ENCODE measurements at regions not wholly inside any gene's neighbourhood (a gene's known extent, or its start where the extent isn't known, plus 50 kb on each side); places are given as distances from the start of the nearest gene placed in this dataset.
"Not testable (repeated sequence)": the region's sequence is repeated elsewhere in the genome, so short reads cannot be mapped to it uniquely, and the experiment has no call there.

- DNase-seq (ENCODE audit: extremely low spot score, insufficient read length, low read depth); FAIRE-seq: not testable (repeated sequence)
Measured at GRCh38 chrX:74183047-74183446, 120.9 kb upstream of the ZCCHC13 start.

- DNase-seq (ENCODE audit: extremely low spot score, insufficient read length, low read depth); FAIRE-seq: not testable (repeated sequence)
Measured at GRCh38 chrX:74181976-74182375, 122.0 kb upstream of the ZCCHC13 start.

GRCh38 chrX:74180716-74181115 lies 123.3 kb upstream of the ZCCHC13 start:
- FAIRE-seq (no peak), DNase-seq (ENCODE audit: extremely low spot score, insufficient read length, low read depth) (no peak)

GRCh38 chrX:74179990-74180389 lies 124.0 kb upstream of the ZCCHC13 start:
- DNase-seq (ENCODE audit: extremely low spot score, insufficient read length, low read depth) (no peak), FAIRE-seq (no peak)

GRCh38 chrX:74179499-74179898 lies 124.5 kb upstream of the ZCCHC13 start:
- DNase-seq (ENCODE audit: extremely low spot score, insufficient read length, low read depth) (no peak), FAIRE-seq (no peak)

GRCh38 chrX:74179071-74179470 lies 124.9 kb upstream of the ZCCHC13 start:
- FAIRE-seq (peak; percentile 65), DNase-seq (ENCODE audit: extremely low spot score, insufficient read length, low read depth) (no peak)

GRCh38 chrX:74178536-74178935 lies 125.4 kb upstream of the ZCCHC13 start:
- DNase-seq (ENCODE audit: extremely low spot score, insufficient read length, low read depth) = no peak
- no peak for FAIRE-seq

GRCh38 chrX:74171465-74171864 lies 132.5 kb upstream of the ZCCHC13 start:
- DNase-seq (ENCODE audit: extremely low spot score, insufficient read length, low read depth) = no peak
- no peak for FAIRE-seq

DNA sequence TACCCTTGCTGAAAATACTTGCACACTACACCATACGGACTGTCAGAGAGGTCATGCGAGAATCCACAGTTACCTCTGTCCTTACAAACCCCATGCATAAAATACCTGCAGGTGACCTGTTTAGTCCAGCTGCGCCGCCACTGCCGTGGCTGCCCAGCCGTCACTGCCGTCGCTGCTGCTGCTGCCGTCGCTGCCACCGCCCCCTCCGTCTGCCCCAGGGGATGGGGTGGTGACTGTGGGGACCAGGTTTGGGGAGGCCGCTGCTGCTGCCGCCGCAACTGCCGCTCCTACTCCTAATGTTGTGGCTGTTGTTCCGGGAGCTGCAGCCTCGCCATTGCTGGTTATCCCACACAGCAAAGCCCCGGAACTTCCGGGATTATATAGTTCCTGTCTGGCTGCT lies 141.8 kb upstream of the ZCCHC13 start:
- no peak for DNase-seq (ENCODE audit: extremely low spot score, insufficient read length, low read depth)
- FAIRE-seq = no peak

DNA sequence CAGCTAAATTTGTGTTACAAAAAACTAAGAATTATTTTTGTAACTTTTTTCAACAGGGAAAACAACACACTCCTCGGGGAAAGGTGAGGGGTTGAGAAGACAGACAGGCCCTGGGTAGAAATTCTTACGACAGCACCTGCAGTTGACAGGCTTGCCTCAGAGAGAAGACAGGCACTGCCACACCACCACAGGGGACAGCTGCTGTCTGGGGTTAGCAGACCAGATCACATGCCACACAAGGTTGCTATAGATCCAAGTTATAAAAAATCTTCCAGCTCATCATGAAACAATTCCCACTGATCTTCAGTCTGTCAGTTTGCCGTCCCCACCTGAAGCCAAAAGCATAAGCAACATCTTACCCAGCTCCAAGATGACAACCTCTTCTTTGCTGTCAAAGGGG lies 143.2 kb upstream of the ZCCHC13 start:
- DNase-seq (ENCODE audit: extremely low spot score, insufficient read length, low read depth) (no peak), FAIRE-seq (no peak)

DNA sequence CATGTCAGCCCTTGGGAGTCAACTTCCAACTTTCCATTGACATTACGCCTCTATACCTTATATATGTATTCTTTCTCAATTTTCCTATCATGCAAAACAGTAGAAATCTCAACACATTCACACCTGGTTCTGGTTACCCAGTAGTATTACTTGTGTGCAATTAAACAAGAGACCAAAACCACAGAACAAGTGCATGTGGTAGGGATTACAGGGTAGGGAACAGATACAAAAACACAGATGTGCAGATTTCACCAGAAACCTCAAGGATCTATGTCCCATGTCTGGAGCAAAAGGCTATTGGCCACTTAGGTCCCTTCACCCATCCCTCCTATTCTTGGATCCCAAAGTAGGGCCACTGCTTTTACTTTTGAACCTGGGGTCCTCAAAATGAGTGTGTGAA lies 143.6 kb upstream of the ZCCHC13 start:
- DNase-seq (ENCODE audit: extremely low spot score, insufficient read length, low read depth) (no peak), FAIRE-seq (no peak)

DNA sequence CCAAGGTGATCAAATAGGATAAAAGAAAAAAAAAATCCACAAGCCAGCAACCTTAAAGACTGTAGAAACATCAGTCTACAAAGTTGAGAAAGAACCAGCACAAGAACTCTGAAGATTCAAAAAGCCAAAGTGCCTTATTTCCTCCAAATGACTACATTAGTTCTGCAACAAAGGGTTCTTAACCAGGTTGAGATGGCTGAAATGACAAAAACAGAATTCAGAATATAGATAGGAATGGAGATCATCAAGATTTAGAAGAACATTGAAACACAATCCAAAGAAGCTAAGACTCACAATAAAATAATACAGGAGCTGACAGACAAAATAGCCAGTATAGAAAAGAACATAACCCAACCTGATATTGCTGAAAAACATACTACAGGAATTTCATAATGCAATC lies 156.5 kb upstream of the ZCCHC13 start:
- DNase-seq (ENCODE audit: extremely low spot score, insufficient read length, low read depth) = no peak
- FAIRE-seq = no peak

GRCh38 chrX:74138943-74139342 lies 165.0 kb upstream of the ZCCHC13 start:
- FAIRE-seq (no peak), DNase-seq (ENCODE audit: extremely low spot score, insufficient read length, low read depth) (no peak)

DNA sequence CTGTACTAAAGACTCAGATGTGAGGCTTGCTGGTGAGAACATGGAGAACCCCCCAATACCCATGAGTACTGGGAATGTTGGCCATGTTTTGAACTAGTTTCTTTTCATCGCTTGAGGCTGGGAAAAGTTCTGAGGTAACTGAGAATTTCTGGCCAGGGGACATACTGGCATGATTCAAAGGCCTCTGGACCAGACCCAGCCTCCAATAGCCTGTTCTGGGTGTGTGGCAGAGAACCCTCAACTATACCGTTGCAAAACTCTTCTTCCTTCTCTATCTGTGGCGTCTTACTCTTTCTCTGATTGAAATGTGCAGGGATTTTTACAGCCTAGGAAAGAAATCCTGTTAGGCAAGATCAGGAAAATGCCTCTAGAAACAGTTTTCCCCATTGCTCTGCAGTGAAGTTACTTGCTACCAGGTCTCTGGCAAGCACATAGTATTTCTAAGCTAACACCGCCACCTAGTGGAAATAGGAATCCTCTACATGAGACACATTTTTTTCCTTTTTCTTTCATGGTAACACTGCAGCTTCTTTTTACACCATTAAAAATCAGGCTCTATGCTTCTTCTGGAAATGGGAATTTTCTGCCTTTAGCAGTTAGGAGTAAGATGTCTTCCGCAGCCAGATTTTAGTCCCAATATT lies 170.7 kb upstream of the ZCCHC13 start:
- FAIRE-seq = peak; percentile 61
- peak; percentile 7 for DNase-seq (ENCODE audit: extremely low spot score, insufficient read length, low read depth)

- FAIRE-seq (no peak), DNase-seq (ENCODE audit: extremely low spot score, insufficient read length, low read depth) (no peak)
Measured at GRCh38 chrX:74132280-74132679, 171.7 kb upstream of the ZCCHC13 start.

- no peak for FAIRE-seq
Measured at GRCh38 chrX:74119016-74119910, 184.7 kb upstream of the ZCCHC13 start.

GRCh38 chrX:74117962-74118902 lies 185.7 kb upstream of the ZCCHC13 start:
- DNase-seq (ENCODE audit: extremely low spot score, insufficient read length, low read depth) (no peak), FAIRE-seq (no peak)

More at GRCh38 chrX:74119016-74119910, 184.7 kb upstream of the ZCCHC13 start:
- no peak for DNase-seq (ENCODE audit: extremely low spot score, insufficient read length, low read depth)

GRCh38 chrX:74111245-74111644 lies 192.7 kb upstream of the ZCCHC13 start:
- FAIRE-seq = peak; percentile 58
- DNase-seq (ENCODE audit: extremely low spot score, insufficient read length, low read depth) = no peak

GRCh38 chrX:74107666-74108065 lies 196.3 kb upstream of the ZCCHC13 start:
- no peak for FAIRE-seq
- no peak for DNase-seq (ENCODE audit: extremely low spot score, insufficient read length, low read depth)

GRCh38 chrX:74104356-74105015 lies 199.5 kb upstream of the ZCCHC13 start:
- FAIRE-seq (no peak), DNase-seq (ENCODE audit: extremely low spot score, insufficient read length, low read depth) (no peak)

All from GM18507 (cell line).